Activated CD4-positive, alpha-beta T cell treated with anti-CD3 and anti-CD28 coated beads, Interleukin-2, amount 50 U/mL, for 4 hours (primary cell): ENCODE measurements at regions not wholly inside any gene's neighbourhood (a gene's known extent, or its start where the extent isn't known, plus 50 kb on each side); places are given as distances from the start of the nearest gene placed in this dataset.
"Not testable (repeated sequence)": the region's sequence is repeated elsewhere in the genome, so short reads cannot be mapped to it uniquely, and the experiment has no call there.

Source experiments
- DNase-seq, 2 experiments: peaks; one replicate each; pipeline ENCODE4 v3.0.0-alpha.2; 2020

DNA sequence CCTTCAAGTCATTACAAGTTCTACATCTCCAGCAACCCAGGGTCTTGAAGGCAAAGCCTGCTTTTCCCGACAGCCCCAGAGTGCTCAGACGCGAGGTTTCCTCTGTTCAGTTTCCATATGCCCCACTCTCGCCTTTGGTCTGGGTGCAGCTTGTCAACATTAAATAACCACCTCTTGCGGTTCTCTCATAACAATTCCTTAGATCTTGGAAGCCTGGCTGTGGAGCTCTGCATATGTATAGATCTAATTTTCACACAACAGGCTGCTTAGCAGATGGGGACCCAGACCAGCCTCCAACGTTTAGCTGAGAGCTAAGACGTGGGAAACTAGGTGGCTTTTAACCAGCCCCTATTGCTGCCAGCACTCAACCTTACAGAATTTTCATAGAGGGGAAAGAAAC lies 295.5 kb downstream of the RPLP1 start:
- DNase-seq = no peak

- DNase-seq = no peak
Measured at GRCh38 chr15:69748576-69749185, 296.1 kb downstream of the RPLP1 start.

GRCh38 chr15:69749274-69749673 lies 296.7 kb downstream of the RPLP1 start:
- no peak for DNase-seq

DNA sequence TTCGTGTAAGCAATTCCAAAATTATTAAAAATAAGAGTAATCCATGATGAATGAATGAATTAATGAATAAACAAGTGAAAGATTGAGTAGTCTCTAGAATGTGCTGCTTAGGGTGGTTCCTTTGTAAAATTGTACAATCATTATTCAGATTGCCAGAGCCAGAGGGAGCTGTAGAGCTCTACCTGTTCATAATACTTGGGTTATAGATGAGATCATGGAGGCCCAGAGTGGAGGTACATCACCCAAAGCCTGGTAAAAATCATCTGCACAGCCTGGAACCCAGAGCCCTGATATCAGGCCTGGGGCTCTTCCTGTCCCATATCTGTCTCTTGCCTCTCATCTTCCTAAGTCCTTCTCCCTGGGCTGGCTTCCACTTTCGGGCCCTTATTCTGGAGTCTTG lies 297.2 kb downstream of the RPLP1 start:
- DNase-seq = no peak

DNA sequence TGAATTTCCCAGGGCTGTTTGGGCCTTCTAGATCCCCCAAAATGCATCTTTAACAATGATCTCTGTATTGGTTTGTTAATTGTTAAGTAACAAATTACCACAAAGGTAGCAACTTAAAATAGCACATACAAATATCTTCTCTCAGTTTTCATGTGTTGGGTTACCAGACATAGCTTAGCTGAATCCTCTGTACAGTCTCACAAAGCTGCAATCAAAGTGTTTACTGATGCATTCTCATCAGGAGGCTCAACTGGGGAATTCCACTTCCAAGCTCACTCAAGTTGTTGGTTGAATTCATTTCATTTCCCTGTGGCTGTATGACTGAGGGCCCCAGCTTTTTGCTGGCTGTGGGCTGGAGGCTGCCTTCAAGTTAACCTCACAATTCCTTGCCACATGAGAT lies 297.6 kb downstream of the RPLP1 start:
- DNase-seq = no peak

DNA sequence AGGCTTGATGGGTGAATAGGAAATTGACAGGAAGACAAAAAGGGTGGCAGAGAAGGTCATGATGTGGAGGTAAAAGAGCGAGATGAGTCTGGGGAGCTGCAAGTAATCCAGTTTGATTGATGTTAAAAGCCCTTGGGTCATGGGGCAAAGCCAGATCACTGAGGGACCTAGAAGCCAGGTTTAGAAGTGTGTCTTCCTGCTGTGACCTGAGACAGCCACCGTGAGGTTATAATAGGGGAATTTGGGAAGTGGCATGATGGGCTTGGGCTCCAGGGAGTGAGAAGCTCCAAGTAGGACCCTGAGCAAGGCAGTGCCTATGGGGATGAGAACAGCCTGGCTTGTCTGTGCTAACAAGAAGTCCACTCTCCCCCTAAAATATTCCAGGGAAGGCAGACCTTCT lies 298.5 kb downstream of the RPLP1 start:
- no peak for DNase-seq

GRCh38 chr15:69751566-69751965 lies 298.9 kb downstream of the RPLP1 start:
- no peak for DNase-seq

DNA sequence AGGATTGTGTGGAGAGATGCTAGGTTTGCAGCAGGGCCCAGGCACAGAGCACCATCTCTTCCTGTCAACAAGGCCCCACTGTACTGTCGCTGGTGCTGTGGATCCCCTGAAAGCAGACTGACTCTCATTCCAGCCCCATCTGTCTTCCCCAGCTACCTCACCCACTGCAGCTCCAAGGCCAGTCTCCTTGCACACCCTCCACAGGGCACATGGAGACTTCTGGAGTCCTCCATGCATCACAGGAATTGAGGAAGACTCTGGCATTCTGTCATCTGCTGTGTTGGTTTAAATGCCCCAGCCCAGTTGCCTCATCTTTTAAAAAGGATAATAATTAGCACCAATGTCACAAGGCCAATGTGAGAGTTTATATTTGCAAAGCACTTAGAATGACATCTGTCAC lies 301.2 kb downstream of the RPLP1 start:
- DNase-seq = no peak

GRCh38 chr15:69754313-69754712 lies 301.7 kb downstream of the RPLP1 start:
- no peak for DNase-seq

DNA sequence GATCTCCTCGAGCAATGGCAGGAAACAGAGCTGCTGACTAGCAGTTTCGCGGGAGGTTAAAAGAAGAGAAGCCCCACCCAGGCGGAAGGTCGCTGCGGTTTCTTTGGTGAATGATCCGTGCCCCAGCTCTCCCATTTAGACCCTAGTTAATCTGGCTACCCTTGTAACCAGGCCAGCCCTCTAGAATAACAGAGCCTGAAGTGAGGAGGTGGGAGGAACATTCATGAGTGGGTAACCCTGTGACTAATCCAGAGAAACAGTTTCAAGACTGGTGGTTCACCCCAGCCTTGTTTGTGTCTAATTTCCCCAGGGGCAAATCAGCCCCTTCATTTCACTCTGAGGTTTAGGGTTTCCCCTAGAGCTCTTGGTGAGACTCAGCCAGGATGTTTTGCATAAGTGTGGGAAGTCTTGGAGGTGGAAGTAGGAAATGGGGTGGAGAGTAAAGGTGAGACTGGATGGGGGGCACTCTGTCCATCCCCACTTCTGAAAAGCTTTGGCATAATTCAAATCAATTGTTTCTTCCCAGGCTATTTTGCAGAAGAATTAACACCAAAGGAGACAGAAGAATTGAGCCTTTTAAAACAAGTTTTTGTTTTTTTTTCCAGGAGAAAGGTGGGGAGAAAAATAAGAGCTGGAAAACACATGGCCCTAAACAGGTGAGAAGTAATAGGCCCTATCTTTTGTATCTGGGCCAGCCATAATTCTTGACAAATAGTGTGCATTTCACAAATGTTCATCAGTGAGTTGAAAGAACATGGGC lies 303.1 kb downstream of the RPLP1 start:
- DNase-seq = peak; percentile 73 to 79

DNA sequence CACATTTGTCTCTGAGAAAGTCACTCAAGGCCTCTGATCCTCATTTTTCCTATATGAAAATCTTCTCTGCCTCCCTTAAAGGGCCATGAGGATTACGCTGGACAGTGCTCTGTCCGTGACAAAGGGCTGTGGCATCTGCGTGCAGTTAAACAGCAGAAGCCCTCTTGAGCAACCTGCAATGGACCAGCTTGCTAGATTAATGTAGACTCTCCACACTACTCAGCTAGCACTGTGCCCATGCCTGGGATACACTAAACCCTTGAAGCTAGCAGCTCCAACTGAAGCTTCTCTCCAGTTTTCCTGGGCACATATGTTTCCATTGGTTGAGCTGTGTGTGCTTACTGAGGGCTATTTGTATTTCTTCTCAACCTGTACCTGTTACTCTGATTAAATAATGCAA lies 303.8 kb downstream of the RPLP1 start:
- no peak for DNase-seq

DNA sequence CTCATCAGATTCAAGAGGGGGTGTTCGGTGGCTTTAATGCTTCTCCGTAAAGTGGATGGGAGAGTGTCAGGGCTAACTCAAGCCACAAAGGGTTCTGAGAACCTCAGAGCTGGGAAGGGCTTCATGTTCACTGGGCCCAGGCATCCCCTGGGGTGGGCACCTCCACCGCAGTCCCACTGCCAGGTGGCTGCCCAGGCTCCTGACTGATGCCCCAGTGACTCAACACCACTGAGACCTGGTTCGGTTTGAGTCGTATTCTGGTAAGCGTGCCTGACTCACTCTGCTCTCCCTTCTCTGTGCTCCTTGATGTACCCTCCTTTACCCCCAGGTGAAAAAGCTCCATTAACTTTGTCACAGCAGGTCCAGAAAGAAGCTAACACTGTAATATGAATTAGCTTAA lies 304.6 kb downstream of the RPLP1 start:
- DNase-seq = peak; percentile 57 to 65

DNA sequence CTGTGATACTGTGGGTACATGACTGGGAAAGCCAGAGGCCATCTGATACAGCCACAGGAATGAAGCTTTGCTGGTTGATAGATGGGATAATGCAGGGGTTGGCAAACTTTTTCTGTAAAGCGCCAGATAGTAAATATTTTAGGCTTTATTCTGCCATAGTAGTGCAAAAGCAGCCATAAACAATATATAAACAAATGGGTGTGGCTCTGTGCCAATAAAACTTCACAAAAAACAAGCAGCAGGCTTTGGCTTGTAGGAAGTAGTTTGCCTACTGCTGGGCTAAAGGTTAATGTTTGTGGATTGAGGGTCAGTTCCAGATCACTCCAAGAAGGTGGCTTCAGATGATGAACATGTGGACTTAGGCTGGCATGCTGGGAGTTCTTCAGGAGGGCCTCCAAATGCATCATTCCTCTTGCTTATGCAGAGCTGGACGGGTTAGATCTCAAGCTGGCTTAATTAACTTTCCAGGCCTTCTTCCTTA lies 305.7 kb downstream of the RPLP1 start:
- no peak for DNase-seq

DNA sequence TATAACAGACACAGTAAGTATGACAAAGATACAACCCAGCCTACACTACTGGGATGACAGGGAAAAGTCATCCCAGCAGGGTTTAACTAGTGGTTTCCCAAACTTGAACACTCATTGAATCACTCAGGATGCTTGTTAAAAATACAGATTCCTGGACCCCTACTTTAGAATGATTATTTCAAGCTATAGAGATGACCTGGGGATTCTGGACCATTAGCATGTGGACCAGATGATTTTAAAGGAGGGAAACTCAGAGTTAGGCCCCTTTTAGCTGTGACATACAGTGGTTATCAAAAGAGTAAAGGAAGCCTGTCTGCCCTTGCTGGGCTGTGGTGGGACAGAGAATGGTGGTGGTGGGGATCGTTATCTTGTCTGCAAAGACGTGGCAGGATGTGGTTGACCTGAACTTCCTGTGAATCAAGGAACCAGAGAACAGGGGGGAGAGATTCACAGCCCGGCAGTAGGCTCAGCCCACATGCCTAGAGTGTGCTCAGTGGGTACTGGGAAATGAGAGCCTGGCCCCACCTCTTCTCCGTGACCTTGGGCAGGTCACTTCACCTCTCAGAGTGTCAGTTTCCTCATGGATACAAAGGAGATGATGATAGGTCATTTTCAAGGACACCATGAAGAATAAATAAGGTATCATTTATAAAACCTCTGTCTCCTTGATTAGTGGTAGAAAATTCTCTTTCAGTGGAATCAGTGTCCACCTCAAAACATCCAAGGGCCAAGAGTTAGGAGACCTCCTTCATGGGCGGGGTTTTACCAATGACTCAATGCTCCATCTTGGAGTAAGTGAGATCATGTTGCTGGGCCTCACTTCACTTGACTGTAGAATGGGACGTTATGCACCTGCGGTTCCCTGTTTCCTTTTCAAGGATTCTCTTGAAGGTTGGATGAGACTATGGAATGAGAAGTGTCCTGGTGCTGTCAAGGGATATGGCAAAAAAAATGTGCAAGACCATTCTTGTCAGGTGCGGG lies 306.5 kb downstream of the RPLP1 start:
- DNase-seq = peak; percentile 80 to 82

GRCh38 chr15:69760258-69760845 lies 307.7 kb downstream of the RPLP1 start:
- no peak for DNase-seq

- peak; percentile 73 to 82 for DNase-seq
Measured at GRCh38 chr15:69760890-69761568, 308.4 kb downstream of the RPLP1 start.

DNA sequence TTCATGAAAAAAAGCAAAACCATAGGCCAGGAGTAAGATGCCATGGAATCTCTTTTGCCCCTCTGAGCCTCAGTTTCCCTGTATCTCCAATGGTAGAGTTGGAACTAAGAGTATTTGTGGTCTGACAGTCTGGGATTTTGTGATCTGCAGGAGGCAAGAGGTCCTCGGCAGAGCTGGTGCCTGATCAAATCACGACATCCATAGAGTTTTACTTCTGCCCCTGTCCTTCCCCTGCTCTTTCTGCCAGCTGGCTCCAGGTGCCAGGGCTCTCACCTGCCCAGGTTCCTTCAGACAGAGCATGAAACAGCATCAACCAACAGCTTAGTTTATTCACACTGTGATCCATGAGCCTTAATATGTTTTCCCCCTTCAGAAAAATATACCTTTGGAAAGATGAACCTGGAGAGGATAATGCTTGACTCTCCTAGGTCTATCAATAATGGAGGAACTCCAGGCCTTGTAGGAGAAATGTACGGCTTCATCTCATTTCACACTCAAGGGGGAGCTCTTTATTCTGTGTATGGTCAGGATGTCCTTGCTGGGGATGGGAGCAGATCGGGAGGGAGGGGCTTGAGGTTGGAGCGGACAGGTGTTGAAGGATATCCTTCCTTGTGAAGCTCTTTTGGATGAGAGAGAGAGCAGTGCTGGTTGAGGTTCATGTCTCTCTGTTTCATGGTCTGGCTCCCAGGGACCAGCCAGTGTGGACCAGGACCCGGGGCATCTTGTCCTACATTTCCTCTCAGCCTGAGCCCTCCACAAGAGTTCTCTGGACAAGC lies 309.9 kb downstream of the RPLP1 start:
- DNase-seq = no peak

- DNase-seq = no peak
Measured at GRCh38 chr15:69763831-69764230, 311.2 kb downstream of the RPLP1 start.

DNA sequence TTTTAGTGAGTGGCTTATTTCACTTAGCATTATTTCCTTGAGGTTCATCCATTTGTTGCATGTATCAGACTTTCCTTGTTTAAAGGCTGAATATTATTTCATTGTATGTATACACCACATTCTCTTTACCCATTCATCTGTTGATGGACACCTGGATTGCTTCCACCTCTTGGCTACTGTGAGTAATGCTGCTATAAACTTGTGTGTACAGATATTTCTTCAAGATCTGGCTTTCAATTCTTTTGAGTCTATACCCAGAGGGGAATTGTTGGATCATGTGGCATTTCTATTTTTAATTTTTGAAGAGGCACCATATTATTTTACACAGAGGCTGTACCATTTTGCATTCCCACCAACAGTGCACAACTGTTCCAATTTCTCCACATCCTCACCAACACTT lies 313.5 kb downstream of the RPLP1 start:
- DNase-seq = no peak

GRCh38 chr15:69767191-69767590 lies 314.6 kb downstream of the RPLP1 start:
- DNase-seq = no peak

DNA sequence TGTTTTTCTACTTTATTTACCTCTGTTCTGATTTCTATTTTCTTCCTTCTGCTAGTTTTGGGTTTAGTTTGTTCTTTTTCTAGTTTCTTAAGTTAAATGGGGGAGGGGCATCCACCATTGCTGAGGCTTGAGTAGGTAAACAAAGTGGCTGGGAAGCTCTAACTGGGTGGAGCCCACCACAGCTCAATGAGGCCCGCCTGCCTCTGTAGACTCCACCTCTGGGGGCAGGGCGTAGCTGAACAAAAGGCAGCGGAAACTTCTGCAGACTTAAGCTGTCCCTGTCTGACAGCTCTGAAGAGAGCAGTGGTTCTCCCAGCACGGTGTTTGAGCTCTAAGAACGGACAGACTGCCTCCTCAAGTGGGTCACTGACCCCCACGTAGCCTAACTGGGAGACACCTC lies 316.7 kb downstream of the RPLP1 start:
- not testable (repeated sequence) for DNase-seq

DNA sequence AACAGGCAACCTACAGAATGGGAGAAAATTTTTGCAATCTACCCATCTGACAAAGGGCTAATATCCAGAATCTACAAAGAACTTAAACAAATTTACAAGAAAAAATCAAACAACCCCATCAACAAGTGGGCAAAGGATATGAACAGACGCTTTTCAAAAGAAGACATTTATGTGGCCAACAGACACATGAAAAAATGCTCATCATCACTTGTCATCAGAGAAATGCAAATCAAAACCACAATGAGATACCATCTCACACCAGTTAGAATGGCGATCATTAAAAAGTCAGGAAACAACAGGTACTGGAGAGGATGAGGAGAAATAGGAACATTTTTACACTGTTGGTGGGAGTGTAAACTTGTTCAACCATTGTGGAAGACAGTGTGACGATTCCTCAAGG lies 321.6 kb downstream of the RPLP1 start:
- DNase-seq = not testable (repeated sequence)
